Endothelial cell of umbilical vein (primary cell): ENCODE measurements at regions not wholly inside any gene's neighbourhood (a gene's known extent, or its start where the extent isn't known, plus 50 kb on each side); places are given as distances from the start of the nearest gene placed in this dataset.

Experiments used
- BruUV-seq: library from RNA; stranded (reverse); fragments of 400-500 nt; replicated peaks from 2 replicates; lab custom pipeline; 2021; lab: Mats Ljungman, UMichigan
- CTCF ChIA-PET: fragments of 300-600, 350-600 bp; sonication (Branson Sonifier 250); formaldehyde crosslinking; loops from one replicate; lab custom pipeline; 2021; ENCODE audit warnings: antibody characterized with exemption, inconsistent platforms; lab: Charles Lee
- POLR2A ChIA-PET: fragments of 300-600, 350-600 bp; sonication (Branson Sonifier 250); formaldehyde crosslinking; loops from one replicate; lab custom pipeline; 2021; ENCODE audit warnings: antibody characterized with exemption, inconsistent platforms; lab: Charles Lee
- DNase-seq: peaks from one replicate; pipeline ENCODE4 v3.0.0-alpha.2; 2011; ENCODE audit warnings: low read depth, low spot score
- FAIRE-seq: peaks from 2 replicates; lab custom pipeline; 2011; peaks lifted over from hg19 to GRCh38; lab: Jason Lieb, UNC
- H2AFZ ChIP-seq: 2 replicates; pipeline ENCODE4 v1.6.0; 2012; ENCODE audit warnings: low read depth, low read length, control low read depth, inconsistent platforms
- H3K27ac ChIP-seq: 2 replicates; pipeline ENCODE4 v1.5.1; 2011; ENCODE audit warnings: low read depth, mild to moderate bottlenecking, control low read depth, low read length, moderate library complexity; ENCODE audit not compliant: insufficient read depth
- H3K27me3 ChIP-seq, 2 experiments: 2 replicates each; pipeline versions ENCODE4 v1.6.0 to v1.6.1; 2011; ENCODE audit warnings: low read length in 2 of 2, mixed read lengths in 1 of 2; ENCODE audit not compliant: control insufficient read depth in 2 of 2, insufficient read depth in 2 of 2
- H3K36me3 ChIP-seq, 2 experiments: 2 replicates in 1 of 2; 3 replicates in 1 of 2; pipeline ENCODE4 v1.5.1; 2011; ENCODE audit warnings: low read length in 2 of 2, mild to moderate bottlenecking in 1 of 2, moderate library complexity in 1 of 2; ENCODE audit not compliant: control insufficient read depth in 2 of 2, insufficient read depth in 2 of 2; ENCODE audit errors: extremely low read depth in 1 of 2
- H3K4me1 ChIP-seq: 3 replicates; pipeline ENCODE4 v1.5.1; 2011; ENCODE audit warnings: mild to moderate bottlenecking, low read length; ENCODE audit not compliant: control insufficient read depth, insufficient read depth; ENCODE audit errors: extremely low read depth
- H3K4me2 ChIP-seq: 2 replicates; pipeline ENCODE4 v1.6.1; 2011; ENCODE audit warnings: low read length, control low read depth, mixed read lengths; ENCODE audit not compliant: insufficient read depth
- H3K4me3 ChIP-seq, 3 experiments: fragments of 200-600 bp in 1 of 3; sonication (generic), shearing (Covaris generic) in 1 of 3; replicated peaks in 1 of 3; 2 replicates each; pipeline ENCODE4 v1.5.1; 2011 to 2016; ENCODE audit warnings: control low read depth in 3 of 3, low read length in 3 of 3, mild to moderate bottlenecking in 2 of 3, inconsistent platforms in 1 of 3, low read depth in 1 of 3, moderate library complexity in 1 of 3; ENCODE audit not compliant: insufficient read depth in 1 of 3
- H3K79me2 ChIP-seq: 2 replicates; pipeline ENCODE4 v1.6.0; 2012; ENCODE audit warnings: low read length, inconsistent platforms; ENCODE audit not compliant: control insufficient read depth, insufficient read depth
- H3K9ac ChIP-seq: replicated peaks from 2 replicates; pipeline ENCODE3; 2011; ENCODE audit warnings: low read length, control low read depth; ENCODE audit not compliant: insufficient read depth; ENCODE audit errors: extremely low read depth
- H3K9me1 ChIP-seq: replicated peaks from 3 replicates; pipeline ENCODE4 v1.6.0; 2011; ENCODE audit warnings: mild to moderate bottlenecking, low read length; ENCODE audit not compliant: control insufficient read depth, insufficient read depth; ENCODE audit errors: extremely low read depth
- H3K9me3 ChIP-seq: replicated peaks from 2 replicates; pipeline ENCODE4 v1.5.1; 2012; ENCODE audit warnings: low read length, inconsistent platforms; ENCODE audit not compliant: control insufficient read depth, insufficient read depth
- H4K20me1 ChIP-seq: replicated peaks from 2 replicates; pipeline ENCODE3; 2011; ENCODE audit warnings: mild to moderate bottlenecking, low read length; ENCODE audit not compliant: control insufficient read depth, insufficient read depth; ENCODE audit errors: extremely low read depth
- CTCF ChIP-seq, 2 donors: IDR thresholded peaks; 1 replicate in 1 of 2; 2 replicates in 1 of 2; pipeline ENCODE4 v1.5.1; 2011; ENCODE audit warnings: low read length in 2 of 2, mild to moderate bottlenecking in 2 of 2, moderate library complexity in 2 of 2, control low read depth in 1 of 2, inconsistent platforms in 1 of 2, low read depth in 1 of 2; ENCODE audit not compliant: insufficient read depth in 1 of 2; ENCODE audit errors: extremely low read depth in 1 of 2
- EZH2 ChIP-seq: IDR thresholded peaks from 2 replicates; pipeline ENCODE4 v1.6.1; 2012; ENCODE audit warnings: borderline replicate concordance, low read depth, mild to moderate bottlenecking, moderate library complexity, low read length, inconsistent platforms; ENCODE audit not compliant: severe bottlenecking
- FOS ChIP-seq: IDR thresholded peaks from 2 replicates; pipeline ENCODE4 v1.6.1; 2011; ENCODE audit warnings: mild to moderate bottlenecking, low read length, moderate library complexity, borderline replicate concordance; ENCODE audit not compliant: insufficient read depth
- GATA2 ChIP-seq: IDR thresholded peaks from 2 replicates; pipeline ENCODE4 v1.7.0; 2011; ENCODE audit warnings: low read depth, mild to moderate bottlenecking, moderate library complexity, mixed read lengths, low read length; ENCODE audit not compliant: insufficient read length, insufficient read depth
- JUN ChIP-seq: IDR thresholded peaks from 2 replicates; pipeline ENCODE4 v1.6.1; 2011; ENCODE audit warnings: borderline replicate concordance, low read depth; ENCODE audit not compliant: insufficient read length, insufficient read depth
- MYC ChIP-seq: IDR thresholded peaks from one replicate; pipeline ENCODE4 v1.6.1; 2011; ENCODE audit warnings: mild to moderate bottlenecking, low read depth, low read length
- POLR2A ChIP-seq: IDR thresholded peaks from 2 replicates; pipeline ENCODE4 v1.6.1; 2012; ENCODE audit warnings: low read depth, mild to moderate bottlenecking, control low read depth, low read length
- POLR2AphosphoS5 ChIP-seq: IDR thresholded peaks from 2 replicates; pipeline ENCODE4 v1.6.1; 2012; ENCODE audit warnings: low read depth, mild to moderate bottlenecking, control low read depth, low read length, moderate library complexity; ENCODE audit not compliant: insufficient read depth
- dilution Hi-C: fragments of 300-500 bp; cut with MboI; formaldehyde crosslinking; loops from one replicate; pipeline ENCODE4 v1.15.0; 2019; ENCODE audit warnings: low sequenced_read_pairs; ENCODE audit not compliant: extremely low pct_ligation_motif_present
- intact Hi-C: fragments of 100-400 bp; cut with micrococcal nuclease; formaldehyde crosslinking; loops from one replicate; pipeline ENCODE4 v1.10.0; 2022
- TF ChIP-seq, protein P1 (sequence below): IDR thresholded peaks from 2 replicates; pipeline ENCODE4 v1.6.1; 2011; ENCODE audit not compliant: insufficient read depth, insufficient read length

DNA sequence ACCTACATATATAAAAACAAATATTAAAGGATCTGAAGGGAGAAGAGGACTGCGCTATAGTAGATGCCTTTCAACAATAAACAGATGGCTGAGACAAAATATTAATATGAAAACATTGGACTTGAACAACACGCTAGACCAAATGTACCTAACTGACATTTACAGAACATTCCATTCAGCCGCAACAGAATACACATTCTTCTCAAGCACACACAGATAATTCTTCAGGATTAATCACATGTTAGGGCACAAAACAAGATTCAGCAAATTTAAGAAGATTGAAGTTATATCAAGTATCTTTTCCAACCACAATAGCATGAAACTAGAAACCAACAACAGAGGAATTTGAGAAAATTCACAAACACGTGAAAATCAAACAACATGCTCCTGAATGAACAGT is 741.4 kb downstream of the ADGRL2 start:
- Histone ChIP-seq H3K9ac (no peak overlapping the region), H3K4me3 (no peak overlapping the region), H3K4me1 (no peaks in the 10 kb centered on the region), H3K4me2 (no peak overlapping the region), H4K20me1 (no peaks in the 10 kb centered on the region), H3K9me1 (no peaks in the 10 kb centered on the region), H3K27me3 (no peaks in the 10 kb centered on the region), H3K27ac (no peak overlapping the region), H2AFZ (no peak overlapping the region), H3K79me2 (no peaks in the 10 kb centered on the region), H3K9me3 (no peaks in the 10 kb centered on the region), H3K36me3 (no peaks in the 10 kb centered on the region)
- DNase-seq (no peak), FAIRE-seq (no peak)
- BruUV-seq: no TSS peak
- TF ChIP-seq JUN (no peak), EZH2 (no peak), POLR2AphosphoS5 (no peak), FOS (no peak), MYC (no peak)
- TF ChIP-seq, protein P1, sequence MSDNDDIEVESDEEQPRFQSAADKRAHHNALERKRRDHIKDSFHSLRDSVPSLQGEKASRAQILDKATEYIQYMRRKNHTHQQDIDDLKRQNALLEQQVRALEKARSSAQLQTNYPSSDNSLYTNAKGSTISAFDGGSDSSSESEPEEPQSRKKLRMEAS: no peak
- CTCF ChIA-PET: no interaction called here
- dilution Hi-C loops: no loop called here
- intact Hi-C loops: no loop called here
- POLR2A ChIA-PET: no interaction called here

GRCh38 chr1:82540006-82540405 is 739.3 kb downstream of the ADGRL2 start:
- no peaks in the 10 kb centered on the region for H3K9me1 ChIP-seq
- no peak overlapping the region for H3K4me2 ChIP-seq
- ChIA-PET POLR2A (no interaction called here), CTCF (no interaction called here)
- dilution Hi-C loops (no loop called here), intact Hi-C loops (no loop called here)
- H3K9me3 ChIP-seq: no peaks in the 10 kb centered on the region
- no peak overlapping the region for H2AFZ ChIP-seq
- H3K9ac ChIP-seq: no peak overlapping the region
- no peak overlapping the region for H3K27ac ChIP-seq
- H3K27me3 ChIP-seq: no peaks in the 10 kb centered on the region
- no peaks in the 10 kb centered on the region for H3K36me3 ChIP-seq
- no peak for FAIRE-seq
- H3K79me2 ChIP-seq: no peaks in the 10 kb centered on the region
- no peak overlapping the region for H3K4me3 ChIP-seq
- no TSS peak for BruUV-seq
- no peaks in the 10 kb centered on the region for H3K4me1 ChIP-seq
- no peak for DNase-seq
- no peaks in the 10 kb centered on the region for H4K20me1 ChIP-seq
- TF ChIP-seq JUN (no peak), POLR2AphosphoS5 (no peak), GATA2 (no peak), CTCF (IDR thresholded peaks at IDR 0.05; ENCODE audit: extremely low read depth in 1 of 2, insufficient read depth in 1 of 2, low read depth in 1 of 2, low read length in 2 of 2) (no peak), FOS (no peak), MYC (no peak), POLR2A (no peak), EZH2 (no peak)
- TF ChIP-seq, protein P1: no peak
